ENCODE measurements at regions not wholly inside any gene's neighbourhood (a gene's known extent, or its start where the extent isn't known, plus 50 kb on each side); places are given as distances from the start of the nearest gene placed in this dataset.

DNA sequence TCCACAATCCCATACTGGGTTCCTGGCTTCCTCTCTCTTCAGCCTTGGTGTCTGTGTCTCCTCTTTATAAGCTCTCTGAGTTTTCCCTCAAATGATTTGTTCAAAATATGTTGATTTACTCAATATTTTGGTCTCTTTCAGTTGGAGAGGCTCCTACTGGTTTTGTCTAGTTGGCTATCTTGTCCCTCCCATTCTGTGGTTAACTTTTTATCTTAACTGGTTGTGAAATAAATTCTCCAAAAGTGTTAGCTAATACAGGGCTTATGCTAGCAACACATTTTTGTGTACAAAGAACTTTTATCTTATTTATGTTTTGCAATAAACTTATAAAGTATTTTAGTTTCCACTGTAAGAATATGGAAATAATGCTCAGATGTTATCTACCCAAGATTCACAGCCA lies 200.9 kb downstream of the AASDHPPT start:
- no peak for TF ChIP-seq GATA3 (IDR thresholded peaks at IDR 0.05; ENCODE audit: low read depth, low read length)
- TF ChIP-seq GATA2 (IDR thresholded peaks at IDR 0.05; ENCODE audit: low read depth, low read length): no peak

DNA sequence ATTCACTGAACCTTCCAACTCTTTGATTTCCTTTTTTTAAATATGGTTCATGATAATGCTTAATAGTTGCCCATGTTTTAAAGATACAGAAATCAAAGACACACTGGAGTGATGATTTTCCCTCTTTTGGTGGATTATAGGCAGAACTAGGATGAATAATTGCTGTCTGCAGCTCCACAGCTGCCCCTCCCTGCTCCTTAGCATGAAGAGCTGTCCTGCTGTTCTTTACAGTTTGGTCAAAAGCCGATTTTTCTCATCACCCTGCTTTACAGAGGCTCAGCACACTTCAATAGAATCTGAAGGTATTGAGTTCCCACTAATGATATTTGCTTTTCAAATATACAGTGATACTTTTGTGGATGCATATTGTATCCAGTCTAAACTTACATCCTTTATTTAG lies 202.6 kb downstream of the AASDHPPT start:
- TF ChIP-seq GATA2 (IDR thresholded peaks at IDR 0.05; ENCODE audit: low read depth, low read length) (no peak), GATA3 (IDR thresholded peaks at IDR 0.05; ENCODE audit: low read depth, low read length) (no peak)

DNA sequence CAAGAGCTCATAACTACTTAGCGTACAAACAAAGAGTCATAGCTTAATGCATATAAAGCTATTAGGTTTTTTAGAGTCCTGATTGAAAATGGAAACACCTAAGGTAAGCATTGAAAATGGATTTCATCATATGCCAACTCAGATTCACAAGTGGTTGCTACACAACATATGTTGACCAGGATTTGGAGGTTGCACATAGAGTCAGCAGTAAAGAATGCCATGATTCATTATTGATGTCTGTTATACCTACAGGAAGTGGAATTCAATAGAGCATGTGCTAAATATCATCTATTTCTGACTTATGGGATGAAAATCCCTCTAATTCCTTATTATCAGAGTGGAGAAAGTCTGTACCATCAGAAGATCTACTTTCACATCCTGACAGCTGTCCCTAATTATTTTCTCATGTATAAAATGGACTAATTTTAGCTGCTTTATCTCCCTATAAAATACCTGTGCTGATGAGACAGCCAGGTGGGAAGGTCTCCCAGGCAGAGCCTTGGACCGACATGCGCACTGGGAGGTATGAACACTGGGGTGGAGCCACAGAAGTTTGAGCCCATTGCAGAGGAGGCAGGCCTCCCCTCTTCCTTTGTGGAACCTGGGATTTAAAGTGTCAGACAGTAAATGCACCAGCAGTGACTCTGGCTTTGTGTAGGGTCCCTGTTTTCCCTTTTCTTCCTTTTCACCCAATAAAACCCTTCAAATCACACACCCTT lies 204.2 kb downstream of the AASDHPPT start:
- TF ChIP-seq GATA3 (IDR thresholded peaks at IDR 0.05; ENCODE audit: low read depth, low read length) (no peak), GATA2 (IDR thresholded peaks at IDR 0.05; ENCODE audit: low read depth, low read length) (no peak)

DNA sequence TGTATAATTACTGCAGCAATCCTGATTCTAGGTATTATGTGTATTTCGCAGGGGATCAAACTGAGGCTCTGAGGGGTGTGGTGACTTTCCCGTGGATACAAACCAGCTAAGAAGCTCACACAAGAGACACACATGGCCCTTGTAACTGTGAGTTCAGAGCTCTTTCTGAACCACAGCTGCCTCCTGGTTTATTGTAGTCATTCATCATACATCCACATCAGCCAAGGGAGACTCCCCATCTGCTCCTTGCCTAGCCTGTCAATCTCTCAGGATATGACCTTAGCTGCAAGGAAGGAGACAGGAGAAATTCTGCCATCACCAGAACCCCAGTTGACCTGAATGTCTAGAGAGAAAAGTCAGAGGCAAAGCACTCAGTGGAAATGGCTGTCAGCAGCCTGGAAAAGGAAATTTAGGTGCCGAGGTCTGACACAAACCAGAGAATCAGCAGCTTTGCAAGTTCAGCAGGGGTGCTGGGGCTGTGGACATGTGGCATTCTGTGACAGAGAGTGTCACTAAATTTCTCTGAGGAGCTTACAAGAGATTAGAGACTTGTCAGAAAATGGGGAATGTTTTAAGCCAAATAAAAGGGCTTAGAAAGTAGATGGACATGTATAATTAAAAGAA lies 209.5 kb downstream of the AASDHPPT start:
- TF ChIP-seq GATA3 (IDR thresholded peaks at IDR 0.05; ENCODE audit: low read depth, low read length) (no peak), GATA2 (IDR thresholded peaks at IDR 0.05; ENCODE audit: low read depth, low read length) (no peak)

DNA sequence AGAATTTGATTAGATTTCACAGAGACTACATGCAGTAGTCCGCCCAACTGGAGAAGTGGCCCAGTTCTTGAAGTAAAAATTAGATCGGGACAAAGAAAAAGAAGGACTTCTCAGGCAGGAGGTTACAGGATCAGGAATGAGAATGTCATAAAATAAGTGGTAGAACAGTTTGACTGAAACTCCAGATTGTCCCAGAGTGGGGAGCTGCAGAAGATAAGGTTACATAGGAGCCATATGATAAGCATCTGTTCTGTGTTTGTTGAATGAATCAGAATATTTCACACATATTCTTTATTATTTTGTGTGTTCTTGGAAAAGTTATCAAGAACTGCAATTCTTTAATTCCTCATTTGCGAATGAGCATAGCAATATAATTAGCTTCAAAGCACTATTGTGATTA lies 210.6 kb downstream of the AASDHPPT start:
- TF ChIP-seq GATA3 (IDR thresholded peaks at IDR 0.05; ENCODE audit: low read depth, low read length) (no peak), GATA2 (IDR thresholded peaks at IDR 0.05; ENCODE audit: low read depth, low read length) (no peak)

DNA sequence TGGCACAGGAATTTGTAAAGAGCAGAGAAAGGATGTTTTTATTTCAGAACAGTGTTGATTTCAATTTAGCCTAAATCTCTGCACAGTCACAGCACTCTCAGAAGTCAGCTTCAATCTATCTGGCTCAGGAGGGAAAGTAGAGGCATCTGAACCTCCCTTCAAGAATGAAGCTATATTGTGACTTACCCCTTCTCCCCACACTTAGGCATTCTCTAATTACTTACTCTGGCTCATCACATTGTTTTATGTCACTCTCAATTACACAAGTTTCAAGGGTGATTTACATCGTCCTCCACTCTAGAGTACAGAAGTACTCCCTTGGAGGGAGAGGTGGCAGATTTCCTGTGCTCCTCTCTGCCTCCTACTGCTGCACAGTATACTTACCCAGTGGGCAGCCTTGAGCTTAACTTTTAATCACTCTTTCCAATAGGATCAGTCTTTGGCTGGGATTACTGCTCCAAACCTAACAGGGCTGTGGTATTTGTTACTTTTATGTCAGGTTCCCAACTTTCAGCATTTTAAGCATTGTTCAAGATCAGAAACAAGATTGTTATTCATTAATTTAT lies 211.4 kb downstream of the AASDHPPT start:
- TF ChIP-seq GATA3 (IDR thresholded peaks at IDR 0.05; ENCODE audit: low read depth, low read length): no peak
- no peak for TF ChIP-seq GATA2 (IDR thresholded peaks at IDR 0.05; ENCODE audit: low read depth, low read length)

DNA sequence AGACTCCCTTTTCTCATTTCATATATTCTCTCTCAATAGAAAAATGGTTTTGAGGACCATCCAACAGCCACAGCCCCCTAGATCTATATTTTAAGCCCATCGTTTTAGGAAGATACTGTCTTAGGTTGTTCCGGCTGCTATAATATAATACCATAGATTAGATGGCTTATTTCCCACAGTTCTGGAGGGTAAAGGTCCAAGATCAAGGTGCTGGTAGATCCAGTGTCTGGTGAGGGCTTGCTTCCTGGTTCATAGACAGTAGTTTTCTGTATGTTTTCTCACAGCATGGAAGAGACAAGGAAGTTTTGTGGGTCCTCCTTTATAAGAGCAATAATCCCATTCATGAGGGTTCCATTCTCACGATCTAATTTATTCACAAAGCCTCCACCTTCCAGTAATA lies 215.1 kb downstream of the AASDHPPT start:
- TF ChIP-seq GATA3 (IDR thresholded peaks at IDR 0.05; ENCODE audit: low read depth, low read length) (no peak), GATA2 (IDR thresholded peaks at IDR 0.05; ENCODE audit: low read depth, low read length) (no peak)

DNA sequence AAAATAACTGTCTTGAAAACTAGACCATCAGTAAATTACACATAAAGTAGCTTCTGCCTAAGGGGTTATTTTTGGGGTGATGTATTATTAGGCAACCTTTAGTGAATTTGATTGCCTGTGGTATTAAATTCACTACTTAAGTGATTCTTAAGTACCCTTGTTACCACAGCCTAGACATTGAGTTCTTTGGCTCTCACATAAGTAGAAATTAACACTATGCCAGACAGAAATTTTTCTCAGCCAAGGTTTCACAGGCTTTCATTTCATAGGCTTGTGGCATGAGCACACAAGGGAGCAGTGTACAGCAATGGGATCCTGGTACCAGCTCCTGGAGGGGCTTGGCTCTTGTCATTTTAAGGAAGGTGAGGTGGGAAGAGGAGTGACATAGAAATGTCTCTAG lies 218.5 kb downstream of the AASDHPPT start:
- TF ChIP-seq GATA2 (IDR thresholded peaks at IDR 0.05; ENCODE audit: low read depth, low read length) (no peak), GATA3 (IDR thresholded peaks at IDR 0.05; ENCODE audit: low read depth, low read length) (no peak)

DNA sequence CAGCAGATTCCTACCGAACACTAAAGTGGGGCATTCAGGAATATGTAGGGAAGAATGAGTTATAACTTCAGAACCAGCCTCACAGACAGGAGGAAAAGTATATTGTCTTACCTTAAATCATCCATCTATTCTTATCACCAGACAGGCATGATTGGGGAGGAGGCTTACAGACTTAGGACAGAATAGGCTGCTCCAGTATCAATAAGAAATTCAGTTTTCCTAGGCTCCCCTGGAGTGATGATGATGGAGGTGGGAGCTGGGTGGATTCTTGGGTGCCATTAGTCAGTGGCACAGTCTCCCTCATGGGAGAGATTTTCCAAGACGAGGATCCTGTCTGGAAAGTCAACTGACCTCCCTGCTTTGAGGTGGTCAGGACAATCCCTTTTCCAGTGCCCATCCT lies 225.0 kb downstream of the AASDHPPT start:
- no peak for TF ChIP-seq GATA2 (IDR thresholded peaks at IDR 0.05; ENCODE audit: low read depth, low read length)
- TF ChIP-seq GATA3 (IDR thresholded peaks at IDR 0.05; ENCODE audit: low read depth, low read length): no peak

DNA sequence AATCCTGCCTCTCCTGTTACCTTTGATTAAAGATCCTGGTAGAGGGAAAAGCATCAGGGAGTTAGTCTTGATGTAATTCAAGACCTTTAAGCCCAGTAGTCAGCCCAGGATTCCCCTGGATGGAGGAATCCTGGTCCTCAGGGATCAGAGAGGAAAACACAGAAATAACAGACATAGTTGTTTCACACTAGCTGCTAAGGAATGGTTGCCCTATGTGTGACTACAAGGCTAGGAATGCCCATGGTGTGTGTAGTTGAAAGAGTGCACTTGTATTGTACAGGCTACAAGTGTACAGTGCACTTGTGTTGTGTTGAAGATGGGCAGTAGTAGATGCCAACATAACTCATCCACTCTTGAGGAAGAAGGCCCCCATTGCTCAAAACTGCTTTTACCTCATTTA lies 226.8 kb downstream of the AASDHPPT start:
- TF ChIP-seq GATA3 (IDR thresholded peaks at IDR 0.05; ENCODE audit: low read depth, low read length) (no peak), GATA2 (IDR thresholded peaks at IDR 0.05; ENCODE audit: low read depth, low read length) (no peak)

DNA sequence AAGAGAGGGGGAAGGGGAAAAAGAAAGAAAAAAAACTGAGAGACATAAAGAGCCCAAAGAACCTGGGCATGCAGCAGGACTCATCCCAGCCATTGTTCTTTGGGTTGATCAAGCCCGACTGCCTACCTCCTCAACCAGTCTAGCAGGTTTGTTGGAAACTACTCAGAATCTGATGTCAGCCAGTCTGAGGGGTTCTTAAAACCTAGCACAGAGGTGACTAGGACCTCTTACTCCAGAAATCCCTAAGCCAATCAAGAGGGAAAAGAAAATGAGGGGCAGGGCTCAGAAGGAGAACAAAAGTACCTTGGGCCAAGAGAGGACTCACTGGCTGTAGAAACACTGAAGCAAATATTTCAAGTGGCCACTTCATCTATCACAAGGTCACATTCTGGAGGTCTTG lies 228.0 kb downstream of the AASDHPPT start:
- TF ChIP-seq GATA3 (IDR thresholded peaks at IDR 0.05; ENCODE audit: low read depth, low read length) (no peak), GATA2 (IDR thresholded peaks at IDR 0.05; ENCODE audit: low read depth, low read length) (no peak)

DNA sequence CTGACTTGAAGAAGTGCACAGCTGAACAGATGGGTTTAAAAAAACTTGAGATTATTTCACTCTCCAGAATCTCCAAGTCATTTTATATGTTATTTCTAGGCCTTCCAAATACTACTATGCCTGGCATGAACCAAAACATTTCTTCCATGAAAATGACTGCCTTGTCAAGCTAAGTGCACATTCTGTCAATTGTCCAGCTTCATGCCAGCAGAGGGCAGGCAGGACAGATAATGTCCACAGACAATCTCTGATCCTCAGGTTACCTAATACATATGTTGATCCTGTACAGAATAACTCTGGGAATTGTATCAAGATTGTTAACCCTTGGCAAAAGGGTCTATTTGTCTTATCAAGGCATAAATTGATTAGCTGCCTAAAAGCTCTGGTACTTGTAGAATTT lies 229.5 kb downstream of the AASDHPPT start:
- TF ChIP-seq GATA2 (IDR thresholded peaks at IDR 0.05; ENCODE audit: low read depth, low read length) (no peak), GATA3 (IDR thresholded peaks at IDR 0.05; ENCODE audit: low read depth, low read length) (no peak)

DNA sequence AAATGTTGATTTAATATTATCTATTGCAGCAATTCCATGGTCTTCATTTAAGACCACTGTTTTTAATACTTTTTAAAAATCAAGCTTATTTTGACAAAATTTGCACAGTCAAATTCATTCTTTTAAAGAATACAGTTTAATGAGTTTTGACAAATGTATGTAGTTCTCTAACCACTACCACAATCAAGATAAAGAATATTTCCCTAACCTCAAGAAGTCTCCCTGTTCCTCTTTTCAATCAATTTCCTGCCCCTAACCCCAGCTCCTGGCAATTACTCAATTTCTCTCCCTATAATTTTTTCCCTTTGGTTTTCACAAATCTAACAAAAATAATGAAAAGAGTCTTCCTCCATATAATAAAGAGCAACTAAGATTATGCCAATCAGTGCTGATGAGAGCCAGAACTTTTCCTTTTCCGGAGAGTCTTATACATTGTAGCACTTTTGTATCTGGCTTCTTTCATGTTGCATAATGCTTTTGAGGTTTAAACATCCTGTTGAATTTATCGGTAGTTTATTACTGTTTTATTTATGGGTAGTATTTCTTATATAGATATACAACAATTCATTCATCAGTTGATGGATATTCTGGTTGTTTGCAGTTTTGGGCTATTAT lies 231.7 kb downstream of the AASDHPPT start:
- TF ChIP-seq GATA2 (IDR thresholded peaks at IDR 0.05; ENCODE audit: low read depth, low read length) (no peak), GATA3 (IDR thresholded peaks at IDR 0.05; ENCODE audit: low read depth, low read length) (no peak)

DNA sequence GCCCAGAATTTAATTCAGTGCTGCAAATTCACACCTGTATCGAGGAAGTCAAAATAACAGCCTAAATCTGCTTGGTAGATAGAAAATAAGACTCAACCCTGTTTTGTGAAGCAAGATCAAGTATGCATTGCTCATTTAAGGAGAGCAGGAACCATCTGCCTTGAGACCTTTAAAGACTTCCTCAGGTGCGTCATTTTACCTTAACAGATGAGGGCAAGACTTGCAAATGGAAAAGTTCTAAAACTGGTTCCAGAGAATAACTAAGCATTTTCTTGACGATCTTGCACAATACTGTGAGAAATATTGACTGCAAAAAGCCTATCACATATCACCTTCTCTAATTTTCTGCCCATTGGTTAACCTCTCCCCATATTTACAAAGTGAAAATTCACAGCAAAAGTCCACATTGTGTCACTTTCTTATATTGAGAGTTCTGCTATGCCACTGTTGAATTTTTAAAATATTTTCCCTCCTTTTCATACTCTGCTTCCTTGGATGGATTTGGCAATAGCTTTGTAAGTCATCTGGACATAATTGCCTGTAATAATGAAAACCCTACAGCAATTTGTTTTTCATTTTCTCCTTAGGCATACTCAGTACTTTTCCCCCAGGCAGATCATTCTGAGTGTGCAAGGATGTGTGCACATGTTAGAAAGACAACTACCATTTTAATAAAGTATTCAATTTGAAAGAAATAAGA lies 234.2 kb downstream of the AASDHPPT start:
- TF ChIP-seq GATA2 (IDR thresholded peaks at IDR 0.05; ENCODE audit: low read depth, low read length) (no peak), GATA3 (IDR thresholded peaks at IDR 0.05; ENCODE audit: low read depth, low read length) (no peak)
